NCI-H2107 (cell line): ENCODE measurements at regions not wholly inside any gene's neighbourhood (a gene's known extent, or its start where the extent isn't known, plus 50 kb on each side); places are given as distances from the start of the nearest gene placed in this dataset.
"Not testable (repeated sequence)": the region's sequence is repeated elsewhere in the genome, so short reads cannot be mapped to it uniquely, and the experiment has no call there.

Experiments
- DNase-seq: peaks from one replicate; lab custom pipeline; 2025; lab: John Stamatoyannopoulos, UW

- DNase-seq, result no peak
Observed at GRCh38 chr19:28444362-28444761, 768.6 kb downstream of the UQCRFS1 start.

- no peak for DNase-seq
Observed at GRCh38 chr19:28443361-28443760, 769.6 kb downstream of the UQCRFS1 start.

GRCh38 chr19:28437390-28438346 is 775.3 kb downstream of the UQCRFS1 start:
- no peak for DNase-seq

DNA sequence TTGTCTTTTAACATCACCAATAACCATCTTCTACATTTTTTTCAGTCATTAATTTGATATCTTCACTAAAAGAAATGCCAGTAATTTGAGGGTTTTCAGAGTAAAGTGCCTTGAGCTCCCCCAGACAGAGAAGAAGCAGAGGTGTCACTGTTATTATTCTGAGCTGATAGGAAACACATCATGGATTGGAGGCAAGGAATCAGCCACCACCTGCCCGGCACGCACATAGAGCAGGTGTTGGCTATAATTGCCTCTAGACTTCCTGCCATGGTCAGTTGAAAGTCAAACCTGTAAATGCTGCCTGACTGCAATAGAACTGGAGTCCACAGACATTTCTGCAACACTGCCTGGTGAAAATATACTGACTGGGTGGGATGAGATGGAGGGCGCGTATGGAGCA is 776.6 kb downstream of the UQCRFS1 start:
- DNase-seq, result no peak

DNA sequence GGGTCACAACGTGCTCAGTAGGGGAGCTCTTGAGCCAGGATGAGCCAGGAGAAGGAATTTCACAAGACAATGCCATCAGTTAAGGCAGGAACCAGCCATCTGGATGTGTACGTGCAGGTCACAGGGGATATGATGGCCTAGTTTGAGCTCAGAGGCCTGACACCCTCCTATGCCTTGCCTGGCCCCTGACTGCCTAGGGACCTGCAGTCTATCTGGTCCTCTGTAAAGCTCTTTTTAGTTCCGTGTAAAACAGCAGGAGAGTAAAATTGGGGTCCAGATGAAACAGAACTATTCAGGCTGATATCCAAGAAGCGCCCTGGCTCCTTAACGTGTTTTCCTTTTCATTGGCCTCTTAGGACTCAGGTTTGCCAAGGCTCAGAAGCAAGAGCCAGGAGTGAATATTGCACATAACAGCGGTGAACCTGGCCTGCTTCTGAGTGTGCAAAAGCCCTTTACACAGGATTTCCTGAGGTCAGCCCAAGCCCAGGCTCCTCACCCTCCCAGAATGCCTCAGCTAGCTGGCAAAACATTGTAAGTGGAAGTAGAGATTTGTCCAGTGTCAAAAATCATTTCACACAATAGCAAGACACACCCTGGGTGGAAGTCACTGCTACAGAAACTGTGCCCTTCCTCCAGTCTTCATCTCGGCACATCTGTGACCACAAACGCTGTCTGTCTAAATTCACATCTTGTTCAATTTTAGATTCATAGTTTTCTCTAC is 777.2 kb downstream of the UQCRFS1 start:
- no peak for DNase-seq

DNA sequence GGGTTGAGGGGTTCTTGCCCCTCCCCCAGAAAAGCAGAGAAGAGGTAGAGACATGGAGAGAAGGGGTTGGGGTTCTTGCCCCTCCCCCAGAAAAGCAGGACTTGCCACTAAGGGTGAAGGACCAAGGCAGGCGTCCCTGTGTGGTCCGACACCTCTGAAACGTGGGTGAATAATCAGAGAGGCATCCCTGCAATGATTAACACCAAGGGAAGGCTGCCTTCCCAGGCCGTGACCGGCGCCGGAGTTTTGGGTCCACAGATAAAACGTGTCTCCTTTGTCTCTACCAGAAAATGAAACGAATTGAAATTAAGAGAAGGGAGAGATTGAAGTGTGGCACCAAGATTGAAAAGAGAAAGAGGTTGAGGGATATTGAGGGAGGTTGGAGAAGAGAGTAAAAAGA is 778.2 kb downstream of the UQCRFS1 start:
- not testable (repeated sequence) for DNase-seq

GRCh38 chr19:28434365-28434764 is 778.6 kb downstream of the UQCRFS1 start:
- not testable (repeated sequence) for DNase-seq

DNA sequence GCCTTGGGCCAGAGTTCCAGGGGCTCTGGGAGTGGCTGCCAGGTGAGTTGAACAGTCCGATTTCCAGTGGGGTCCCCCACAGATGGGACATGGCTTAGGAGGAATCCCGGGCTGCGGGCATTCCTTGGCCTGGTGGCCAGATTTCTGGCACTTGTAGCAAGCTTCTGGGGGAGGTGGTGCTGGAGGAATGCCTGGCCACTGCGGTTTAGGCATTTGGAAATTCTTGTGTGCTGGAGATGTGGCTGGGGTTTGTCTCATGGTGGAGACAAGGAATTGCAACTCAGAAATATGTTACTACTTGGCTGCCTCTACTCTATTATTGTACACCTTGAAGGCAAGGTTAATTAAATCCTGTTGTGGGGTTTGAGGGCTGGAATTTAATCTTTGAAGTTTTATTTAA is 779.8 kb downstream of the UQCRFS1 start:
- not testable (repeated sequence) for DNase-seq

- no peak for DNase-seq
Observed at GRCh38 chr19:28430214-28430613, 782.7 kb downstream of the UQCRFS1 start.

GRCh38 chr19:28429356-28429755 is 783.6 kb downstream of the UQCRFS1 start:
- DNase-seq, result no peak

GRCh38 chr19:28428663-28429348 is 784.1 kb downstream of the UQCRFS1 start:
- DNase-seq, result no peak

DNA sequence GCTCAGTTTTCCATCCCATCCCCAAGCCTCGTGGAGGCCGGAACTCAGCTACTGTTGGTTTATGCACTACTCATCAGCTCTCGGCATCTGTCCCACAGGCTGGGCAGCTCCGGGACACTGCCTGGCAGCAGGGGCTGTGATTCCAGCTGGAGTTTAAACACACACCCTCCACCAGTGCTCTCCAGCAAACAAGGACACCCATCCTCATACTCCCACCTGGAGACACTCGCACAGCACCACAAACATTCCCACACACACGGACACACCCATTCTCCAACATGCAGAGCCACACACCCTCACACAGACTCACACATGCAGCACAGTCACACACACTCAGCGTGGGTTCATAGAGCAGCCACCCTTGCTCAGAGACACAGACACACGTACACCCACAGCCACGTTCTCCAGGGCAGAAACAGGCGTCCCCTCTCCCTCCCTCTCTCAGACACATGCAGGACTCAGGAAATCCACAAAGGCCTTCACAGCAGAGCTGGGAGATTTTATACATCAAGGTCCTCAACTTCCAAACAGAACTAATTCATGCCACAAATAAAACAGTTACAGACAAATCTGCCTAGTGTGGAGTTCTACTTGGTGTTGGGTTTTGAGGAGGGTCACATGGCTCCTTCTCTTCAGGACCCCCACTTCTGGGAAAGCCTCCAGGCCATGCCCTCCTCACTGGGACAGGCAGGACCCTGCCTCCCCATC is 785.4 kb downstream of the UQCRFS1 start:
- no peak for DNase-seq

DNA sequence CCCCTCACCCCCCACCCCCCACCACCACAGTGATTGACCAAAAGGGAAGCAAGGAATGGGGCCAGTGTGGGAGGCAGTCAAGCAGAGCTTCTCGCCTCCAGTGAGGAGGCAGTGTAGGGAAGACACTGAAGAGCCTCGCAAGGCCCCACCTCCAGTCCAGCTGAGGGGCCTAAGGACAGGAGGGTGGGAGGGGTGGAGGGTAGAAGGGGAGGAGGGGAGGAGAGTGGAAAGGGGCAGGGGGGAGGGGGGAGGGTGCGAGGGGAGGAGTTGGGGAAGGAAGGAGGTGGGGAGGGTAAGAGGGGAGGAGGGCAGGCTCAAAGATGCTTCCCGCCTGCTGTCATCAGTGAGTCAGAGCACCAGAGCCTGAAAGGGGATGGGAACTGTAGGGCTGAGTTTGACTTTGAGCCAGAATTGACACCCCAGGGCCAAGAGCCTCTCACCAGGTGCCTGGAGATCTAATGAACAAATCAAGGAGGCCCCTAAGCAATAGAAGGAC is 786.2 kb downstream of the UQCRFS1 start:
- DNase-seq, result no peak

DNA sequence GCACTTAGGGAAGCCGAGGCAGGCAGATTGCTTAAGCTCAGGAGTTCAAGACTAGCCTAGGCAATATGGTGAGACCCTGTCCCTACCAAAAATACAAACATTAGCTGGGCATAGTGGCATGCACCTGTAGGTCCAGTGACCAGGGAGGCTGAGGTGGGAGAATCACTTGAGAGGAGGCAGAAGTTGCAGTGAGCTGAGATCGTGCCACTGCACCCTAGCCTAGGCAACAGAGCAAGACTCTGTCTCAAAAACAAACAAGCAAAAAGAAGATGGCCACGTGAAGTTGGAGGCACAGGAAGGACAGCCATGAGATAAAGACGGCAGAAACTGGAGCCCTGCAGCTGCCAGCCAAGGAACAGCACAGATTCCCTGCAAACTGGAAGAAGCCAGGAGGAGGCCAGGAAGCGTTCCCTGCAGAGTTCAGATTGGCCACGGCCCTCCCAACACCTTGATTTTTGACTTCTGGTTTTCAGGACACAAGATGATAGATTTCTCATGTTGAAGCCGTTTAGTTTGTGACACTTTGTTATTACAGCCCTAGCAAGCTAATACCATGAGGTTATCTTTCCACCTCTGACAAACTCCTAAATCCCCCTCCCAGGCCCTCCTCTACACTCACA is 786.7 kb downstream of the UQCRFS1 start:
- no peak for DNase-seq

DNA sequence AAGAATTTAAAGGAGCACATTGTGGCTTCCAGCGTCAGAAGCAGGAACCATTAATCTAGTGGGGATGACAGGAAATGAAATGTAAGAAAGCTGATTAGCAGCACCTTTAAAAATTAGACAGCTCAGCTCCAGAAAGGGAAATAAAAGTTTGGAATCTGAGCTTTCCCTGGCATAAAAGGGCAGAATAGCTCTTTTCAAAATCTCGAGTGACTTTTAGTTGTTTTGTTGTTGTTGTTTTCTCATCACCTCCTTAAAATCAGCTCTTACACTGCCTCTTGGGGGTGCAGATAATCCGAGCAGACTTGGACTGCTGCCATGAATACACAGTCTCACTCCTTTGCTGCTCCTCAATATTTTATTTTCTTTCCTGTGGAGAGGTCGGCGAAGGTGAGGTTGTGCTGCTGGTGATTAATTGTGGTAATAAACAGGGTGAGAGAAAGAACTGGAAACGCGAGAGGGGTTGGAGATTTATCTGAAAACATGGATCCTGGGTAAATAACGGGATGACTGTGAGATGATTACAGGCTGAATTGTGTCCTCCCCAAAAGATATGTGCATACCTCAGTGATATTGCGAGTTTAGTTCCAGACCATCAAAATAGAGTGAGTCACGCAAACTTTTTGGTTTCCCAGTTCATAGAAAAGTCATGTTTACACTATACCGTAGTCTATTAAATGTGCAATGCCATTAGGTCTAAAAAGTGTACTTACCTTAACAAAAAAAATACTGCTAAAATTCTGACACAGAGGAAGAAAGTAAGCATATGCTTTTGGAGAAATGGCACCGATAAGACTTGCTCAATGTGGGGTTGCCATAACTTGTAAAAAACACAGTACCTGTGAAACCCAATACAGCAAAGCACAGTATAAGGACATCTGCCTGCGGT is 787.7 kb downstream of the UQCRFS1 start:
- no peak for DNase-seq

DNA sequence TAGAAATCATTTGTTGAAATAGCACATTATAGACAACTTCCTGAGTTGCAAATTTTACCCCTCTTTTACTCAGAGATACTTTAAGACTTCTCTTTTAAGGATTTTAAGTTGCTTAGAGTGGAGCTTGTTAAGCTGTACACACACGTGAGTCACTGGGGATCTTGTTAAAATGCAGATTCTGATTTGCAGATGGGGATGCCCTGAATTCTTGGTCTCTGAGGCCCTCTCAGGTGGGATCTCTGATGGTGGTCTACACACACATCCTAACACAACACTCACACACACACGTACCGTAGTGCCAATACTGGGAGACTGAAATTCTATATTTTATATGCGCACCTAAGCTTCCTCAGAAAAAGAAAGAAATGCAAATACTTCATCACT is 788.3 kb downstream of the UQCRFS1 start:
- no peak for DNase-seq

GRCh38 chr19:28424077-28424476 is 788.9 kb downstream of the UQCRFS1 start:
- DNase-seq, result no peak

GRCh38 chr19:28422791-28423650 is 789.9 kb downstream of the UQCRFS1 start:
- no peak for DNase-seq

DNA sequence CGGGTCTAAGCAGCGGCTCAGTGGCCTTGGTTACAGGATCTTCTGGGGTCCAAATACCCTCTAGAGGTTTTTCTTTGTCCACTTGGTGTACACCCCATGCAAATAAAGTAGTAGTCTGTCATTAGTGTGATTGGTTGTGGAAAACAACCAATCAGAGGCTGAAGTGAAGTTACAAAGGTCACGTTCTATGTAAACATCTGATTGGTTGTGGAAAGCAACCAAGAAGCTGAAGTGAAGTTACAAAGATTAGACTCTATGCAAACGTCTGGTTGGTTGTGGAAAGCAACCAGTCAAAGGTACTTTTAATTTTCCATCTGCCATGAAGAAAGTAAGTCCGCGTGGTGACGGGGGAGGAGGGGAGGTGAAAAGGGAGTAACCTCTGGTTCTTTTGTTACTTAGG is 790.9 kb downstream of the UQCRFS1 start:
- no peak for DNase-seq
